Stimulated activated CD8-positive, alpha-beta memory T cell treated with anti-CD3 and anti-CD28 coated beads, Interleukin-4, amount 100 ng/mL, for 4 hours (primary cell): ENCODE measurements at regions not wholly inside any gene's neighbourhood (a gene's known extent, or its start where the extent isn't known, plus 50 kb on each side); places are given as distances from the start of the nearest gene placed in this dataset.

ENCODE experiments used
- DNase-seq, 2 donors: peaks; one replicate each; pipeline ENCODE4 v3.0.0-alpha.2; 2020; ENCODE audit warnings: low read depth in 2 of 2, low spot score in 1 of 2

DNA sequence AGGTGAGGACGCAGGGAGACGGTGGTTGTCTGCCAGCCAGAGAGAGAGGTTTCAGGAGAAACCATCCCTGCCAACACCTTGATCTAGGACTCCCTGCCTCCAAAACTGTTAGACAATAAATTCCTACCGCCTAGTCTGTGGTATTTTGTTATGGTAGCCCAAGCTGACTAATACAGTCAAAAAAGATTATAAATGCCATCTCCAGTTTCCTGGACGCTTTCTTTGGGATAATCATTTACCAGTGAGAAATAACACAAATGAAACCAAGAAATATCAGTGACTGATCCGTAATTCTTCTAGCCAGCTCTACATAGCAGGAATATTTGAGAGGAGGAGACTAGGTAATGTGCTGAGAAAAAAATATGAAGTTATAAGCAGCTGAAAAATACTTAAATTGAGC lies 707.8 kb upstream of the LMCD1 start:
- no peak for DNase-seq

DNA sequence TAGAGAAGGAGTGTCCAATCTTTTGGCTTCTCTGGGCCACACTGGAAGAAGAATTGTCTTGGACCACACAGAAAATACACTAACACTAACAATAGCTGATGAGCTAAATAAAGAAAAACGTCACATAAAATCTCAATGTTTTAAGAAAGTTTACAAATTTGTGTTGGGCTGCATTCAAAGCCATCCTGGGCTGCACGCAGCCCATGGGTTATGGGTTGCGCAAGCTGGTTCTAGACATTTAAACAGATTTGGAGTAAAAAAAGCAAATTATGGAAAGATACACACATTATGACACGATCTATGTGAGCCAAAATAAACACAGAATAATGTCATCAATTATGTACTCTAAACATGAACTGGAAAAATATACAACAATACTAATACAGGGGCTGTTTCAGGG lies 703.3 kb upstream of the LMCD1 start:
- DNase-seq = no peak

DNA sequence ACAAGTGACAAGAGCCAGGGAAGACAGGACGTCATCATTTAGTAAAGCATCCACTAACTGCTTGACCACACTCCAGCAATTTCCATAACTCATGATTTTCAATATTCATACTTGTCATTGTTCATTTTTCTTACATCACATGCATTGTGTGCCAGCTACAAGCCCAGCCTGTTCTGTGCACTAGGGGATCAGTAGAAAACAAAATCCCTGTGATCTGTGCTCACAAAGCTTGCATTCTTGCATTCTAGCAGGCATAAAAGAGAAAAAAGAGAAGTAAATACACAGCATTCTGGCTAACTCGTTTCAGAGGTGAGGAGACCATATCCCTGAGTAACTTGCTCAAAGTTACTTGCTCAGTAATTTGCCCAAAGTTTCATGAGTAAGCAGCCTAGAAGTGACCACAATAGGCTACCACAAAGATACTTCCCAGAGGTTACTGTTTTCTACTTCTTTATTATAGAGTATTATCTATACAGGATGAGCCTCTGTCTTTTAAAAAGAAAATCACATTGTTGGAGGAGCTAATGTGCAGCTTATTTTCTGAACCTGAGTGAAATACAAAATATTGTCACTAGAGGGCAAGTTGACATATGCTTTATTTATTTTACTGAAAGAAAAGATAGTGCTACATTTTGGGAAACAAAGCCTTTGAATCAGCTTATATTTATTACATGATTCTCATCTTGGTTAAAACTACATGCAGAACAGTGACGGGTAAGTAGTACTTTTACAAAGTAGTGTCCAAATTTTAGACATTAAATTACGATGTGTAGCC lies 701.4 kb upstream of the LMCD1 start:
- no peak for DNase-seq

DNA sequence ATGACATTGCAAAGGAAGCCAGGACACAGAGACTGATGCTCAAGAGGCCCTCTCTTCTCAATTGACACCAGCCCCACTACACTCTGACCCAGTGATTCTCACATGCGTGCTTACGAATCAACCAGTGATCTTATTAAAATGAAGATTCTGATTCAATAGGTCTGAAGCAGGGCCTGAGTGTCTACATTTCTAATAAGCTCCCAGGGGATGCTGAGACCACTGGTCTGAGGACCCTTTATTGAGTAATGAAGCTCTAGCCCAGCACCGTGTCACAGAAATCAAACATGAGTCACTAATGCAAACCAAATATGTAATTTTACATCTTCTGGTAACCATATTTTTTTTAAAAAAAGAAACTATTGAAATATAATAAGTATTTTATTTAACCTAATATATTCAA lies 689.1 kb upstream of the LMCD1 start:
- DNase-seq = no peak

DNA sequence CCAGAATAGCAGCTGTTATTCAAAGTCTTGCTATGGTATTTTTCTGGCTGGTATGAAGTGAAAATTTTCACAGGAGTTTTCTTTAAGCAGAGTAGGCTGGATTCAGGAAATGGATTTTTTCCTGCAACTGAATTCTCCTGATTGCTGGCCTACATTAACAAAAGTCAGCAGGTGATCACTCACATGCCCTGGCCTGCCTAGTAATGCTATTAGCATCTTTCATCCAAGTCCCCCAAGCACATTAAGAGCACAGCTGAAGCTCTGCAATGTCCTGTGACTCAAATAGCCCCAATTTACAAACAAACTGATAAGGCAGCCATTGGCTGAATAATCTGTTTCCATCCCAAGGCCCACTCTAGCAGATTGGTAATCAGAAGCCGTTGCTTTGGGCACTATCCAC lies 688.3 kb upstream of the LMCD1 start:
- no peak for DNase-seq

DNA sequence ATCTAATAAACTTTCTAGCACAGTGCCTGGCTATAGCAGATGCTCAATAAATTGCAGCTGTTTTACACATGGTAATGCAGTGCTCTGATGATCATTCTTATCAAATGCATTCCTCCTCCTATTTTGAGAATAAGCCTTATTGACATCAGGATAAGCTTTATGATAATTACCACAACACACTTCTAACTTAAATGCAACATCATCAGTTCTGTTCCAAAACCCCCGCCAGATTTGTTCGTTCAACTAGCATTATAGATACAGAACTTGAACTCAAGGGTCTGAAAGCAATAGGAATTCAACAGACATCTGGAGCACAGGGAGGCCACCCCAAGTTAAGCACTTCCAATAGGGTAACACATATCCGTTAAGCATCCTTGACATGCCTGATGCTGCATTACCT lies 684.4 kb upstream of the LMCD1 start:
- DNase-seq = no peak

DNA sequence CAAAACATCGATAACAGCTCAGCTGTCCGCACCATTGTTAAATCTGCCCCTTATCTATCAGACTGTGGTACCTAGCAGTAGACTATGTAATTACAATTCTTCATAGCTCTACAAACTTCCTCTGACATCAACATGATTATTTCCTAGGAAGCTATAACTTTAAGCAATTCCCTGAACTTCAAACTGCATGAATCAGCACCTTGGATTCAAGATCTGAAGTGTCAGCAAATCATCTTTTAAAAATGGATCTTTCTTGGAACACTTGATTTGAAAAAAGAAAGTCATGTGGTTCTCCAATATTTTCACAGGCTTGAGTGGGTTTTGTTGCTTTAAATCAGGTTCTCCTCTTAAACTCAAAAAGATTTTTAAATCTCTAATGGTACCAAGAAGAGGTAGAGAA lies 680.7 kb upstream of the LMCD1 start:
- no peak for DNase-seq

DNA sequence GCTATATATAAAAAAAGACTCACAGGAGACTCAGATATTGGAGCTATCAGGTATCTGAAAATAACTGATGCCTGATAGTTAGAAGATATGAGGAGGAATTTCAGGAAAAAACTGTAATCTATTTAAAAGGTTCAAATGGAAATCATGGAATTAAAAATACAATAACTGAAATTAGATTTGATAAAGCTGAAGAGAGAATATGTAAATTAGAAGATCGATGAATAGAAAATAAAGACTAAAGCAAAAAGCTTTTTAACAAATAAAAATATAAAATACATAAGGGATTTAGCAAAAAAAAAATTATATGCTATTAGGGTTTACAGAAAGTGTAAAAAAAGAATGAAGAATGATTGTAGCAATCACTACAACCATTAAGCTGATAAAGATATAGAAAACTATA lies 679.8 kb upstream of the LMCD1 start:
- no peak for DNase-seq

DNA sequence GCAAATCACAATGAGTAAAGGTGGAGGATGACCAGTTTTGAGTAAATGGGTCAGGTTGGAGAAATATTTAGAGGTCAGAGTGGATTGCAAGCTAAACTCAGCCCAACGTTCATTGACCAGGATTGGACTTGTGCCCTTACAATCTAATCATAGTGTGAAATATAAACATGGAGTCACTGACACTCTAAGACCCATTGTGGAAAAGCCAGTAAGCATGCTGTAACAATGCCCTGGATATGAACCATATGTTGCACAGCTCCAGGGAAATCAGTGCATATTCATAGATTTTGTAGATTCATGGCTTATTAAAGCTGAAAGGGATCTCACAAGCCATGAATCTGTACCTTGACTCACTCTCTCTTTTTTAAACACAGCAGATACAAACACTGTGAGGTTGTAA lies 660.2 kb upstream of the LMCD1 start:
- DNase-seq = no peak

DNA sequence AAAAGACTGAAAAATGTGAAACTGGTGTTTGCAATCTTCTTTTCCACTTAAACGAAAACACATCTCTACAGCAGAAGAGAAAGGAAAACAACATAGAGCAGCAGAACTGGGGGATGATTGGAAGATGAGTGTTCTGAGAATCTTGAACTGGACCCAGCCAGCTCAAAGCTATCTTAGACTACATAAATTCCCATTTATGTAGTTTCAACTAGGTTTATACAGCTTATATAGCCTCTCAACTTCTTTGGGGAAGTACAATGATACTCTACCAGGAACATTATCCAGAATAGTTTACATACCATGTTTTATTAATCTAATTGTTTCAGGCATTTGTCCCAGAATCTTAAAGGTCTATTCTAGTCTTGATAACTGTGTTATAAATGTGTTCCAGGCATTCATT lies 658.2 kb upstream of the LMCD1 start:
- no peak for DNase-seq

DNA sequence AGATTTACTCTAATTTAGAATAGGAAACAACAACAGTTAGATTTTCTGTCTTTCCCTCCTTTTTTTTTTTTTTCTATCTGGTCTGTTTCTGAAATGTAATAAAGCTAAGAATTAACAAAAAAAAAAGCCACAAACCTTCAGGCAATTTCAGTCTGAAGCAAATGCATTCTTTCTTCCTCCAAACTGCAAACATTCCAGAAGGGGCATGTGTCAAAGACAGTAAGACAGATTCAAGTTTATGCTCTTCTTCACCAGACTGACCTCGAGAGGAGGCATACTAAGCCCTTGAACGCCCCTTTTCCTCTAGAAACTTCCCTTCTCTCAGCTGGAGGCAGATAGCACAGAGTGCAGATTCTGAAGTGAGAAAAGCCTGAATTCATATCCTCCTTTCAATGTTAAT lies 654.6 kb upstream of the LMCD1 start:
- DNase-seq = no peak

DNA sequence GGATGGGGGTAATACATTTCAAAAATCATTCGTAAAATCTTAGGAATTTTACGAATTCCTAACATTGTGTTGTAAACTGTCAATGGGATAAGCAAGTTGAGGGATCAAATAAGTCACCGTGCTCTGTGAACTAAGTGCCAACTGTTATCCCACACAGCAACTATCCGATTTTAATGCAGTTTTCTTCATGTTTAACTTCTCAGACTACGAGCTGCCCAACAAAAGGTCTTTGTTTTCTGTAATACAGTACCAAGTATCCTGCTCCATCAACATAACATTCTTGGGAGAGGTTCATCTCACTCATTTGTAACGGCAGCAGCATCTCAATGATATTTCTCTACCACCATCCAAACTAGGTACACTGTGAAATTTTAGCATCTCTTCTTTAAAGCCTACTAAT lies 654.1 kb upstream of the LMCD1 start:
- no peak for DNase-seq

DNA sequence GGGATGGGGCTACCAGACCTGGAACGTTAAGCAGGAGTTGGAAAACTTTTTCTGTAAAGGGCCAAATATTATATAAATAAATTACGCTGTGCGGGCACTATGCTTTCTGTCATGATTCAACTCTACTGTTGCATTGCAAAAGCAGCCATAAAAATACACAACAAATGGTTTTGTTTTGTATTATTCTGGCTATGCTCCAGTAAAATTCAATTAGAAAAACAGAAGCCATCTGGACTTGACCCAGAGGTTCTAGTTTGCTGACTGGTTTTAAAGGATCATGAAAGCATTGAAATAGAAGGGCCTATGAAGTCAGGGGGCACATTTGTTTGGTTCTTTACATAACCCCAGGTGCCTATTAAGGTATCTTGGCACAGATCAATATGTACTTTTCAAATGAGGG lies 647.4 kb upstream of the LMCD1 start:
- DNase-seq = no peak

DNA sequence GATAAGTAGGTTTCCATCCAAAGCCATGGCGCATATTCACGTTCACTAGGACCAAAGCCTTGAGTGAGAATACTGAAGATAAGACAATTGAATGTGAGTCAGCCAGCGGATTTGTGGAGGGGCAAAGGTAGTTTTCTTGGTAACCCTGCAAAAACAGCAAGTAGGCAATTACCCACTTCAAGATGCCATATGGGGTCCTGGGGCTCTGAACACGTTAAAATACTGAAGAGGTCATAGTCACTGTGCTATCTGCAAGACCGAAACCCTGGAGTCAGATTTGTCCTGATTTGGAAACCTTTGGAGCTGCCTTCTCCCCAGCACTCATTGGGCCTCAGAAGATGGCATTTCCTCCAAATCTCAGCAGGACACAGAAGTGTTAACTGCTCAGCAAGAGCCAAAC lies 646.9 kb upstream of the LMCD1 start:
- DNase-seq = no peak

DNA sequence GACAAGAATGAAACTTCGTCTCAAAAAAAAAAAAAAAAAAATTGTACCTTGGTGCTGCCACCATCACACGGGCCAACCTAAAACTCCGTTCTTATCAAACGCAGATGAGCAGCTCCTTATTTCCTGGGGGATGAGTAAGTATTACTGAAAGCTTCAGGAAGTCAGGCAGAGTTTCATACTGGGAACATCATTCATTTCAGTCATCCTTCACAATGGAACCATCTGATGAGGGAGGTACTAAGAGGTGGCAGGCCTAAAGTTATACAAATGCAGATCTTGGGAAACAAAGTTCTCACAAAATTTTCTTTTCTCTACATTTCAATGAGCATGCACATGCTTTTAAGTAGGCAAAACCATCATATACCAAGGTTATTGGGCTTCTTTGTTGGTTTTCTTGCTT lies 636.0 kb upstream of the LMCD1 start:
- DNase-seq = no peak

DNA sequence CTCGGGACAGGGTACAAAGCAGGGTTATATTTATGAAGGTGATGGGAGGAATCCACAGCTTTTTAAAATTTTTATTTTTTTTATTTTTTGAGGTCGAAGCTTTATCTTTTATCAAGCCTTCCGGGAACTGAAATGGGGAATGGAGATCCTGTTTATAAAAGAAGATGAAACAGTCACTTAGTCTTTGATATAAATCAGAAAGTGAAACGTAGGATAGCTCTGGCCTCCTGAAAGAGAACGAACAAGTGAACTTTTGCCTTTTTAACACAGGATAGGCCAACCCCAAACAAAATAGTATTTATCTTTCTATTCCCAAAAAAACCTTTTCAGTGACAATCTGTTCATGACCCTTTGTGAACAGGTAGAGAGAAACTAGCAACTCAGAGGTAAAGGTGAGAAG lies 634.0 kb upstream of the LMCD1 start:
- DNase-seq = no peak

DNA sequence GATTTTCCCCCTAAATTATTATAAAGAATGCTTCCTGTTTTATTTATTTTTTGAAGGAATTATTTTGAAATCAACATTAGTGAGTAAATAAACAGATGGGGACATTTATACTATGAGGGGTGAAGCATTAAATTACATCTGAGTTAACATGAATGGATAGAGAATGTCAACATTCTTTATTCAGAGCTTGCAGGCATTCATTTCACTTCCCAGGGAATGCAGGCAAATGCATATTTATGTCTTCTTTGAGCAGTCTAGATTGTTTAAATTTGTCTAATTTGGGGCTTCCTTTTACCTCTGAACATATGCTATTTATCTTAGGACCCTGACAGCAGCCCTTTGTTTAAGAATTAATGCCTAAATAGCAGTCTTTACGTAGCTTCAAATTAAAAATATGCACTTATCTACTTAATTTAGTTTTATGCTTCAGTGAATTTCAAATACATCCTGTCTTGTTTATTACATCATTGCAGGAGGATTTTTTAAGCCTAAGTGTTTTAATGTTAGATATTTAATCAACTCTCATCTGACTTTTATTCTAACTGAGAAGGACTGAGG lies 630.5 kb upstream of the LMCD1 start:
- DNase-seq = no peak

DNA sequence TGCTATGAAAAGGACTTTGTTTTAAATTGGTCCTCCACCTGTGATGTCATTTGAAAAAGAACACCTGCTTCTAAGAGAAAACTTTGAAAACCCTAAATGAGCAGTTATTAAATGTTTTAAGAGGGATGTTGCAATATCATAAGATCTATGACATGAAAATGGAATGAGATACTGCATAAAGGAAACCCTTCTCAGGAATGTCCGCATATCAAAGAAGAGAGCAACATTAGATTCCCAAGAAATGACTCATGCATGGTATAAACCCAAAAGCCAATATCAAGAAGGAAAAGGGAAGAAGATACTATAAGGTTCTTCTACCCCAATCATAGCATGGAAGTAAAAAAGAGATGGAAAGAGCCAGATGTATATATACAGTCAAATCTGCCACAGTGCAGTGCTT lies 627.5 kb upstream of the LMCD1 start:
- DNase-seq = no peak

DNA sequence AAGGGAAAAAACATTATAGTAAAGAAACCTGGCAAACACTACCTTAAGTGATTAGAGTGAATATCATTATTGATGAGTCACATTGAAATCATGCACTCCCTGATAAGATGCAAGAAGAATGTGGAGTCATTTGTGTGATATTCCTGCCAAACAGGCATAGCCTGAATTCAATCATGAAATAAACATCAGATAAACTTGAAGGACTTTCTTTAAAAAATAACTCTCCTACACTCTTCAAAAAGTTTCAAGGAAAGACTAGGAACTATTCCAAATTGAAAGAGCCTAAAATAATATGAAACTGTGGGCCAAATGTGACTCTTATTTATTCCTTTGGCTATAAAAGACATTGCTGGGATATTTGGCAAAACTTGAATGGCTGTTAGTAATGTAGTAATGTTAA lies 625.7 kb upstream of the LMCD1 start:
- no peak for DNase-seq

DNA sequence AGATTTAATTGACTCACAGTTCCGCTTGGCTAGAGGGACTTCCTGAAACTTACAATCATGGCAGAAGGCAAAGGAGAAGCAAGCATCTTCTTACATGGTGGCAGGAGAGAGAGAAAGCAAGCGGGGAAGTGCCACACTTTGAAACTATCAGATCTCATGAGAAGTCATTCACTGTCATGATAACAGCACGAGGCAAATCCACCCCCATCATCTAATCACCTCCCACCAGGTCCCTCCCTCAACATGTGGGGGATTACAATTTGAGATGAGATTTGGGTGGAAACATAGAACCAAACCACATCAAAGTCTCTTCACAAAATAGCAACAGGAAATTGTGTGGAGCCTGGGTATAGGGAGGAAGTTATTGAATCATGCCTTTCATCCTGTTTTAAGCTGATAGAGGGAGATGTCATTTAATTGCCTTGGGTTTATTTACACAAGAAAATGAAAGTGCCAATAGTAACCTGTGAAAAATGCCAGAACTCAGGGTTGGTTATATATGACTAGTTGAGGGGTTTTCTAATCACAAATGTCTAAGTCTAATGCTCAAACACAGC lies 624.8 kb upstream of the LMCD1 start:
- DNase-seq = peak; percentile 13 to 15

DNA sequence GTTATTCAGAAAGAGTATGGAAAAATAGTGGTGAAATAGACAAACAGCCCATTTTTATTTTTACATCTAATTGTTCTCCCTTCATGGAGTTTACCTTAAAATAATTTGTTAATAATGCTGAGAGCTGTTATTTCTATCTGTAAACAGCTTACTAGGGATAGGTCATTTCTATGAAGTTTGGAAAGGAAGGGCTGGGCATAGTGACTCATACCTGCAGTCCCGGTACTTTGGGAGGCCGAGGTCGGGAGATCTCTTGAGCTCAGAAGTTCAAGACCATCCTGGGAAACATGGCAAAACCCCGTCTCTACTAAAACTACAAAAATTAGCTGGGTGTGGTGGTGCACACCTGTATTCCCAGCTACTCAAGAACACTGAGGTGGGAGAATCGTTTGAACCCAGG lies 624.3 kb upstream of the LMCD1 start:
- no peak for DNase-seq

DNA sequence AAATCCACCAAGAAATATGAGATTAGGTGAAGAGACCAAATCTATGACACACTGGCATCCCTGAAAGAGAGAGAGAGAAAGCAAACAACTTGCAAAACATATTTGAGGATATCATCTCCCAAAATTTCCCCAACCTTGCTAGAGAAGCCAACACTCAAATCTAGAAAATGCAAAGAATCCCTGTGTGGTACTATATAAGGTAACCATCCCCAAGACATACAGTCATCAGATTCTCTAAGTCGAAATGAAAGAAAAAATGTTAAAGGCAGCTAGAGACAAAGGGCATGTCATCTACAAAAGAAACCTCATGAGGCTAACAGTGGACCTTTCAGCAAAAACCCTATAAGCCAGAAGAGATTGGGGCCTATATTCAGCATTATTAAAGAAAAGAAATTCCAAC lies 622.1 kb upstream of the LMCD1 start:
- DNase-seq = no peak

DNA sequence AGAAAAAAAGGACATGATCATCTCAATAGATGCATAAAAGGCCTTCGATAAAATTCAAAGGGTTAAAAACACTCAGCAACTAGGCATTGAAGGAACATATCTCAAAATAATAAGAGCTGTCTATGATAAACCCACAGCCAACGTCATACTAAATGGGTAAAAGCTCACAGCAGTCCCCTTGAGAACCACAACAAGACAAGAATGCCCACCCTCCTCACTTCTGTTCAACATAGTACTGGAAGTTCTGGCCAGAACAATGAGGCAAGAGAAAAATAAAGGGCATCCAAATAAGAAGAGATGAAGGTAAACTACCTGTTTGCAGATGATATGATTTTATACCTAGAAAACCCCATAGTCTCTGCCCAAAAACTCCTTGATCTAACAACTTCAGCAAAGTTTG lies 619.7 kb upstream of the LMCD1 start:
- no peak for DNase-seq
